HL-60 (cell line): ENCODE measurements at regions not wholly inside any gene's neighbourhood (a gene's known extent, or its start where the extent isn't known, plus 50 kb on each side); places are given as distances from the start of the nearest gene placed in this dataset.

Experiments
- GABPA ChIP-seq: IDR thresholded peaks from 2 replicates; pipeline ENCODE4 v1.6.1; 2012; ENCODE audit warnings: low read depth
- POLR2AphosphoS5 ChIP-seq: IDR thresholded peaks from 2 replicates; pipeline ENCODE4 v1.6.1; 2012; ENCODE audit warnings: low read depth
- SPI1 ChIP-seq: IDR thresholded peaks from 2 replicates; pipeline ENCODE4 v1.6.1; 2012; ENCODE audit warnings: low read depth, mild to moderate bottlenecking, borderline replicate concordance
- TF ChIP-seq, protein P1 (sequence below): IDR thresholded peaks from one replicate; pipeline ENCODE4 v1.5.1; 2011; ENCODE audit warnings: low read length, control low read depth, inconsistent platforms; ENCODE audit not compliant: insufficient read depth
- TF ChIP-seq, protein P2 (sequence below): IDR thresholded peaks from 2 replicates; pipeline ENCODE4 v1.6.1; 2012; ENCODE audit warnings: low read depth; ENCODE audit not compliant: insufficient replicate concordance

DNA sequence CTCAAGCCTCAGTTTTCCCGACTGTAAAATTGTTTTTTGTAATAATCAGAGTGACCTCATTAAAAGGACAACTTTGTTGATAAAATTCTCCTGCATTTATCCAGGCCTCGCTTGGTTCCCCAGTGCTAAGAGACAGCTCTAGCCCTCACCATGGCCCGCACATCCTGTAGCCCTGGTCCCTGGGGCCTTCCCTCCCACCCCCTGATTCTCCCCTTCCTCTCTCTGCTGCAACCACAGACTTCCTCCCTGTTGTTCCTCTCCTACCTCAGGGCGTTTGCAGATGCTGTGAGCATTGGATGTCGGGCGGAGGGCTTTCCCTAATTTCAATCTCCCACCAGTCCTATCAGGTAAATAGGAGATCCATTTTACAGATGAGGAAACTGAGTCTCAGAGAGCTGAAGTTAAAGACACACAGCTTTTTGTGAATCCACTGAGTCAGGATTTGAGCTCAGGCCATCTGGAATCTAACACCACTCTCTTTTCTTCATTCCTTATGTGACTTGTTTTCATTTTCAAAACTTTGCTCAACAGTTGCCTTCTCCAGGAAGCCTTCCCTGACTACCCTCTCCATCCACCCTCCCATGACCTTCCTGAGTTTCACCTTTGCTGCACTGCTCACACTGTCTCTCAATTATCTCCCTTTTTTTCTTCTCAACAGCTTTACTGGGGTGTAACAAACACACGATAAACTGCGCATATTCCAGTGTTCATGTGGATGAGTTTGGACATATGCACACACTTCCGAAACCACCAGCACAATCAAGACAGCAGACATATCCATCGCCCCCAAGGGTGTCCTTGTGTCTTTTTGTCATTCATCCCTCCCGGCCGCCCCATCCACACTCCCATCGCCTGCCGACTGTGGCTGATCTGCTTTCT lies 107.1 kb downstream of the CEBPB start:
- TF ChIP-seq, protein P1, sequence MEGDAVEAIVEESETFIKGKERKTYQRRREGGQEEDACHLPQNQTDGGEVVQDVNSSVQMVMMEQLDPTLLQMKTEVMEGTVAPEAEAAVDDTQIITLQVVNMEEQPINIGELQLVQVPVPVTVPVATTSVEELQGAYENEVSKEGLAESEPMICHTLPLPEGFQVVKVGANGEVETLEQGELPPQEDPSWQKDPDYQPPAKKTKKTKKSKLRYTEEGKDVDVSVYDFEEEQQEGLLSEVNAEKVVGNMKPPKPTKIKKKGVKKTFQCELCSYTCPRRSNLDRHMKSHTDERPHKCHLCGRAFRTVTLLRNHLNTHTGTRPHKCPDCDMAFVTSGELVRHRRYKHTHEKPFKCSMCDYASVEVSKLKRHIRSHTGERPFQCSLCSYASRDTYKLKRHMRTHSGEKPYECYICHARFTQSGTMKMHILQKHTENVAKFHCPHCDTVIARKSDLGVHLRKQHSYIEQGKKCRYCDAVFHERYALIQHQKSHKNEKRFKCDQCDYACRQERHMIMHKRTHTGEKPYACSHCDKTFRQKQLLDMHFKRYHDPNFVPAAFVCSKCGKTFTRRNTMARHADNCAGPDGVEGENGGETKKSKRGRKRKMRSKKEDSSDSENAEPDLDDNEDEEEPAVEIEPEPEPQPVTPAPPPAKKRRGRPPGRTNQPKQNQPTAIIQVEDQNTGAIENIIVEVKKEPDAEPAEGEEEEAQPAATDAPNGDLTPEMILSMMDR = no peak
- TF ChIP-seq, protein P2, sequence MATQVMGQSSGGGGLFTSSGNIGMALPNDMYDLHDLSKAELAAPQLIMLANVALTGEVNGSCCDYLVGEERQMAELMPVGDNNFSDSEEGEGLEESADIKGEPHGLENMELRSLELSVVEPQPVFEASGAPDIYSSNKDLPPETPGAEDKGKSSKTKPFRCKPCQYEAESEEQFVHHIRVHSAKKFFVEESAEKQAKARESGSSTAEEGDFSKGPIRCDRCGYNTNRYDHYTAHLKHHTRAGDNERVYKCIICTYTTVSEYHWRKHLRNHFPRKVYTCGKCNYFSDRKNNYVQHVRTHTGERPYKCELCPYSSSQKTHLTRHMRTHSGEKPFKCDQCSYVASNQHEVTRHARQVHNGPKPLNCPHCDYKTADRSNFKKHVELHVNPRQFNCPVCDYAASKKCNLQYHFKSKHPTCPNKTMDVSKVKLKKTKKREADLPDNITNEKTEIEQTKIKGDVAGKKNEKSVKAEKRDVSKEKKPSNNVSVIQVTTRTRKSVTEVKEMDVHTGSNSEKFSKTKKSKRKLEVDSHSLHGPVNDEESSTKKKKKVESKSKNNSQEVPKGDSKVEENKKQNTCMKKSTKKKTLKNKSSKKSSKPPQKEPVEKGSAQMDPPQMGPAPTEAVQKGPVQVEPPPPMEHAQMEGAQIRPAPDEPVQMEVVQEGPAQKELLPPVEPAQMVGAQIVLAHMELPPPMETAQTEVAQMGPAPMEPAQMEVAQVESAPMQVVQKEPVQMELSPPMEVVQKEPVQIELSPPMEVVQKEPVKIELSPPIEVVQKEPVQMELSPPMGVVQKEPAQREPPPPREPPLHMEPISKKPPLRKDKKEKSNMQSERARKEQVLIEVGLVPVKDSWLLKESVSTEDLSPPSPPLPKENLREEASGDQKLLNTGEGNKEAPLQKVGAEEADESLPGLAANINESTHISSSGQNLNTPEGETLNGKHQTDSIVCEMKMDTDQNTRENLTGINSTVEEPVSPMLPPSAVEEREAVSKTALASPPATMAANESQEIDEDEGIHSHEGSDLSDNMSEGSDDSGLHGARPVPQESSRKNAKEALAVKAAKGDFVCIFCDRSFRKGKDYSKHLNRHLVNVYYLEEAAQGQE = no peak
- no peak for TF ChIP-seq GABPA
- TF ChIP-seq POLR2AphosphoS5 = no peak
- peak; percentile 97 for TF ChIP-seq SPI1
